Endodermal cell (in vitro differentiated cells): ENCODE measurements at regions not wholly inside any gene's neighbourhood (a gene's known extent, or its start where the extent isn't known, plus 50 kb on each side); places are given as distances from the start of the nearest gene placed in this dataset.

Source experiments
- DNase-seq: peaks from one replicate; pipeline ENCODE4 v3.0.0-alpha.2; 2017
- H3K27ac ChIP-seq: 2 replicates; pipeline ENCODE4 v1.5.1; 2013; ENCODE audit warnings: mild to moderate bottlenecking, low read depth, low read length, moderate library complexity
- H3K27me3 ChIP-seq: 2 replicates; pipeline ENCODE4 v1.6.1; 2013; ENCODE audit warnings: mild to moderate bottlenecking, low read length, moderate library complexity; ENCODE audit not compliant: insufficient read depth, control insufficient read depth, poor library complexity, severe bottlenecking
- H3K36me3 ChIP-seq: 2 replicates; pipeline ENCODE4 v1.7.0; 2013; ENCODE audit warnings: mild to moderate bottlenecking, low read length, moderate library complexity; ENCODE audit not compliant: control insufficient read depth, insufficient read depth
- H3K4me1 ChIP-seq: one replicate; pipeline ENCODE4 v1.7.0; 2013; ENCODE audit warnings: low read length; ENCODE audit not compliant: control insufficient read depth, insufficient read depth
- H3K4me3 ChIP-seq: 2 replicates; pipeline ENCODE4 v1.5.1; 2013; ENCODE audit warnings: mild to moderate bottlenecking, low read length, moderate library complexity
- H3K9ac ChIP-seq: 2 replicates; pipeline ENCODE4 v1.6.1; 2013; ENCODE audit warnings: mild to moderate bottlenecking, low read length, moderate library complexity; ENCODE audit not compliant: poor library complexity, severe bottlenecking; ENCODE audit errors: extremely low read depth
- H3K9me3 ChIP-seq: 2 replicates; pipeline ENCODE4 v1.6.1; 2013; ENCODE audit warnings: mild to moderate bottlenecking, low read length, moderate library complexity; ENCODE audit not compliant: control insufficient read depth
- H3K27ac Mint-ChIP-seq: 2 replicates; pipeline ENCODE4 v1.8.0; 2020; ENCODE audit warnings: mixed read lengths
- H3K27me3 Mint-ChIP-seq: 2 replicates; pipeline ENCODE4 v1.8.0; 2021; ENCODE audit warnings: mild to moderate bottlenecking, mixed read lengths; ENCODE audit not compliant: insufficient read depth
- H3K36me3 Mint-ChIP-seq: 2 replicates; pipeline ENCODE4 v1.8.0; 2020; ENCODE audit warnings: low read depth, mixed read lengths
- H3K4me1 Mint-ChIP-seq: 2 replicates; pipeline ENCODE4 v1.8.0; 2020; ENCODE audit warnings: mixed read lengths
- H3K4me3 Mint-ChIP-seq: 2 replicates; pipeline ENCODE4 v1.8.0; 2020; ENCODE audit warnings: mild to moderate bottlenecking, moderate library complexity, mixed read lengths
- H3K9me3 Mint-ChIP-seq: 2 replicates; pipeline ENCODE4 v1.8.0; 2020; ENCODE audit warnings: mild to moderate bottlenecking, mixed read lengths
- WGBS, 2 experiments: methylation state at CpG; one replicate each; pipeline versions ENCODE4 v1.1.5 to v1.1.7; 2013; ENCODE audit warnings: missing lambda C conversion rate in 2 of 2, mixed read lengths in 1 of 2; ENCODE audit not compliant: insufficient coverage in 1 of 2, insufficient read length in 1 of 2; 5-methylcytosine and 5-hydroxymethylcytosine counted together
- TF ChIP-seq, protein P1 (sequence below): fragments of 200-600 bp; sonication (generic); conservative IDR thresholded peaks from 2 replicates; pipeline ENCODE4 v1.5.0; 2021; ENCODE audit warnings: antibody characterized with exemption, mild to moderate bottlenecking

GRCh38 chr4:20391198-20391597 lies 139.5 kb downstream of the SLIT2 start:
- H3K4me3 ChIP-seq: no peak overlapping the region
- no peaks in the 10 kb centered on the region for H3K9me3 Mint-ChIP-seq
- no peaks in the 10 kb centered on the region for H3K4me1 Mint-ChIP-seq
- H3K27me3 ChIP-seq: peaks cover 68% of the 10 kb centered on the region
- no peaks in the 10 kb centered on the region for H3K36me3 ChIP-seq
- H3K4me3 Mint-ChIP-seq: no peak overlapping the region
- no peaks in the 10 kb centered on the region for H3K9me3 ChIP-seq
- DNase-seq: no peak
- 80 to 90% methylated on average over 1 of the region's 1 CpG for WGBS, 2 experiments
- H3K36me3 Mint-ChIP-seq: no peaks in the 10 kb centered on the region
- H3K27ac Mint-ChIP-seq: no peak overlapping the region
- no peak overlapping the region for H3K9ac ChIP-seq
- H3K27me3 Mint-ChIP-seq: peaks cover 60% of the 10 kb centered on the region
- no peaks in the 10 kb centered on the region for H3K4me1 ChIP-seq
- H3K27ac ChIP-seq: no peak overlapping the region
- TF ChIP-seq, protein P1, sequence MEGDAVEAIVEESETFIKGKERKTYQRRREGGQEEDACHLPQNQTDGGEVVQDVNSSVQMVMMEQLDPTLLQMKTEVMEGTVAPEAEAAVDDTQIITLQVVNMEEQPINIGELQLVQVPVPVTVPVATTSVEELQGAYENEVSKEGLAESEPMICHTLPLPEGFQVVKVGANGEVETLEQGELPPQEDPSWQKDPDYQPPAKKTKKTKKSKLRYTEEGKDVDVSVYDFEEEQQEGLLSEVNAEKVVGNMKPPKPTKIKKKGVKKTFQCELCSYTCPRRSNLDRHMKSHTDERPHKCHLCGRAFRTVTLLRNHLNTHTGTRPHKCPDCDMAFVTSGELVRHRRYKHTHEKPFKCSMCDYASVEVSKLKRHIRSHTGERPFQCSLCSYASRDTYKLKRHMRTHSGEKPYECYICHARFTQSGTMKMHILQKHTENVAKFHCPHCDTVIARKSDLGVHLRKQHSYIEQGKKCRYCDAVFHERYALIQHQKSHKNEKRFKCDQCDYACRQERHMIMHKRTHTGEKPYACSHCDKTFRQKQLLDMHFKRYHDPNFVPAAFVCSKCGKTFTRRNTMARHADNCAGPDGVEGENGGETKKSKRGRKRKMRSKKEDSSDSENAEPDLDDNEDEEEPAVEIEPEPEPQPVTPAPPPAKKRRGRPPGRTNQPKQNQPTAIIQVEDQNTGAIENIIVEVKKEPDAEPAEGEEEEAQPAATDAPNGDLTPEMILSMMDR: no peak

- no peak for DNase-seq
- no peak overlapping the region for H3K27ac Mint-ChIP-seq
- H3K27me3 ChIP-seq: peaks cover 73% of the 10 kb centered on the region
- 90 to 97% methylated on average over 2 to 5 of the region's 5 CpGs for WGBS, 2 experiments
- no peaks in the 10 kb centered on the region for H3K4me1 Mint-ChIP-seq
- no peaks in the 10 kb centered on the region for H3K9me3 ChIP-seq
- peaks cover 61% of the 10 kb centered on the region for H3K27me3 Mint-ChIP-seq
- H3K4me3 Mint-ChIP-seq: no peak overlapping the region
- no peaks in the 10 kb centered on the region for H3K36me3 ChIP-seq
- no peak overlapping the region for H3K4me3 ChIP-seq
- no peak overlapping the region for H3K27ac ChIP-seq
- H3K9ac ChIP-seq: no peak overlapping the region
- H3K36me3 Mint-ChIP-seq: no peaks in the 10 kb centered on the region
- no peaks in the 10 kb centered on the region for H3K4me1 ChIP-seq
- TF ChIP-seq, protein P1: no peak
- H3K9me3 Mint-ChIP-seq: no peaks in the 10 kb centered on the region
Observed at GRCh38 chr4:20391912-20392311, 140.2 kb downstream of the SLIT2 start.

GRCh38 chr4:20393486-20394100 lies 141.9 kb downstream of the SLIT2 start:
- Histone ChIP-seq H3K4me3 (no peak overlapping the region), H3K27me3 (peaks cover 86% of the 10 kb centered on the region), H3K36me3 (no peaks in the 10 kb centered on the region), H3K4me1 (no peaks in the 10 kb centered on the region), H3K27ac (no peak overlapping the region), H3K9ac (no peak overlapping the region), H3K9me3 (no peaks in the 10 kb centered on the region)
- Mint-ChIP-seq H3K36me3 (no peaks in the 10 kb centered on the region), H3K4me3 (no peak overlapping the region), H3K9me3 (no peaks in the 10 kb centered on the region), H3K27ac (no peak overlapping the region), H3K27me3 (peaks cover 74% of the 10 kb centered on the region), H3K4me1 (peaks cover 6% of the 10 kb centered on the region)
- WGBS, 2 experiments: 83 to 89% methylated on average over 5 of the region's 5 CpGs
- TF ChIP-seq, protein P1: no peak
- no peak for DNase-seq
